PC-3 (cell line): ENCODE measurements at regions not wholly inside any gene's neighbourhood (a gene's known extent, or its start where the extent isn't known, plus 50 kb on each side); places are given as distances from the start of the nearest gene placed in this dataset.

ENCODE experiments used
- ATAC-seq: fragments of 200-7000 bp; cut with Tn5 transposase; 2 replicates; pipeline ENCODE4 v1.9.1; 2020; ENCODE audit warnings: mild to moderate bottlenecking, moderate library complexity
- BruUV-seq: library from RNA; stranded (reverse); fragments of 400-500 nt; replicated peaks from 2 replicates; lab custom pipeline; 2021; lab: Mats Ljungman, UMichigan
- CTCF ChIA-PET: fragments of 300-600 bp; sonication (Branson Sonifier 250); formaldehyde crosslinking; loops from one replicate; lab custom pipeline; 2022; ENCODE audit warnings: antibody characterized with exemption; lab: Charles Lee
- POLR2A ChIA-PET: fragments of 300-600 bp; sonication (Branson Sonifier 250); formaldehyde crosslinking; loops from one replicate; lab custom pipeline; 2022; ENCODE audit warnings: antibody characterized with exemption; ENCODE audit not compliant: unreplicated experiment; lab: Charles Lee
- DNase-seq: peaks from one replicate; pipeline ENCODE4 v3.0.0-alpha.2; 2015
- H2AFZ ChIP-seq: fragments of 300-600 bp; sonication (generic); 2 replicates; pipeline ENCODE4 v1.6.0; 2016; ENCODE audit warnings: antibody characterized with exemption, low read length
- H3F3A ChIP-seq: fragments of 300-600 bp; sonication (generic); one replicate; pipeline ENCODE4 v1.6.0; 2017; ENCODE audit warnings: antibody characterized with exemption, low read length, control low read depth, mild to moderate bottlenecking; ENCODE audit not compliant: unreplicated experiment
- H3K27ac ChIP-seq: fragments of 300-600 bp; sonication (generic); 2 replicates; pipeline ENCODE4 v1.5.1; 2016; ENCODE audit warnings: mild to moderate bottlenecking, low read length
- H3K27me3 ChIP-seq: fragments of 300-600 bp; sonication (generic); 2 replicates; pipeline ENCODE4 v1.6.1; 2016; ENCODE audit warnings: low read length, mixed read lengths
- H3K36me3 ChIP-seq: fragments of 300-600 bp; sonication (generic); 2 replicates; pipeline ENCODE4 v1.6.1; 2016; ENCODE audit warnings: low read depth, mixed run types, low read length, mixed read lengths
- H3K4me1 ChIP-seq: fragments of 300-600 bp; sonication (generic); 2 replicates; pipeline ENCODE4 v1.5.1; 2016; ENCODE audit warnings: low read length; ENCODE audit not compliant: insufficient read depth
- H3K4me2 ChIP-seq: fragments of 300-600 bp; sonication (generic); 2 replicates; pipeline ENCODE4 v1.6.0; 2016; ENCODE audit warnings: low read length
- H3K4me3 ChIP-seq: fragments of 300-600 bp; sonication (generic); 2 replicates; pipeline ENCODE4 v1.5.1; 2016; ENCODE audit warnings: mild to moderate bottlenecking, low read length, mixed read lengths
- H3K79me2 ChIP-seq: fragments of 300-600 bp; sonication (generic); 2 replicates; pipeline ENCODE4 v1.6.1; 2017; ENCODE audit warnings: low read length, mixed read lengths
- H3K9ac ChIP-seq: fragments of 300-600 bp; sonication (generic); 2 replicates; pipeline ENCODE4 v1.6.0; 2016; ENCODE audit warnings: mild to moderate bottlenecking, low read length
- H3K9me2 ChIP-seq: fragments of 300-600 bp; sonication (generic); replicated peaks from 2 replicates; pipeline ENCODE4 v1.6.1; 2016; ENCODE audit warnings: mixed run types, low read length, mixed read lengths
- H3K9me3 ChIP-seq: fragments of 300-600 bp; sonication (generic); 2 replicates; pipeline ENCODE4 v1.6.1; 2016; ENCODE audit warnings: low read length, mixed read lengths
- H4K20me1 ChIP-seq: fragments of 300-600 bp; sonication (generic); 2 replicates; pipeline ENCODE4 v1.6.1; 2016; ENCODE audit warnings: low read length, mixed read lengths
- CTCF ChIP-seq: fragments of 300-600 bp; sonication (generic); conservative IDR thresholded peaks from 2 replicates; pipeline ENCODE4 v1.5.1; 2017; ENCODE audit warnings: antibody characterized with exemption, low read depth, mild to moderate bottlenecking, low read length
- EZH2 ChIP-seq: fragments of 300-600 bp; sonication (generic); IDR thresholded peaks from one replicate; pipeline ENCODE4 v1.6.1; 2017; ENCODE audit warnings: antibody characterized with exemption, mild to moderate bottlenecking, low read length; ENCODE audit not compliant: unreplicated experiment
- EZH2phosphoT487 ChIP-seq: fragments of 300-600 bp; sonication (generic); IDR thresholded peaks from 2 replicates; pipeline ENCODE4 v1.6.1; 2018; ENCODE audit warnings: mild to moderate bottlenecking, antibody characterized with exemption, low read length, borderline replicate concordance
- intact Hi-C: fragments of 100-400 bp; cut with micrococcal nuclease; formaldehyde crosslinking; loops from 2 replicates; pipeline ENCODE4 v1.9.0; 2023

DNA sequence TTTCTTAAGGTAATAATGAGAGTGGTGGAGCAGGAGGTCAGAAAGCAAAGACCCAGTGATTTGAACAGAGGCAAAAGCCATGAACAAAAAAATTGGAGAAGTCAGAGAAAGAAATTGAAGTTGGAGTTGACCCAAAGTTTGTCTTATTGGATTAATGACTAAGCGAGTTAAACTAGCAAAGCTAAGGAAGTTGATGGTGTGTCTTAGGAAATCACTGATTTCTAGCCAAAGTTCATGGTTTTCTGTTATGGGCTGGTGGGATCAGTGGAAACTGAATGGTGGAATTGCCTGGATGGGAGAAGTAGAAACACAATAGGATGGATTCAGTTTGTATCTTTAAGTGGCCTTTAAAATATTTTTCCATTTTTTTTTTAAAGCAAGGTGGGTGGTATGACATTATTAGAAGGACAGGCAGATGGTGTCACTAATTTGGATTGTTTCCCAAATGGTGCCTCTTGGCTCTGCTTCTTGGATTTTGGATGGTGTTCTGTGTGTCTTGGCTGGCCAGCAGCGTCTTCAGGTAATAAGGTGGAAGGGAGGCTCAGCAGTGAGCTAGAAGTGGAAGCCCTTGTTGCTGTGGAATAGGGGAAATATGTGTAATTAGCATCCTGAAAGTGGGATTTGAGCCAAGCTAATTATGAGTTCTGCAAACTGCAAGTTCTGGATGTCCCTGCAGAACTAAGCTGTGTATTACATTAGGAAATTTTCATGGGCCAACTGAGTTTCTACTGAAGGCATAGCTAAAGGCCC is 302.9 kb downstream of the LMO7 start:
- Histone ChIP-seq H3K9ac (no peak overlapping the region), H3K36me3 (no peaks in the 10 kb centered on the region), H3K9me2 (no peaks in the 10 kb centered on the region), H3K9me3 (no peaks in the 10 kb centered on the region), H3K27ac (peak overlapping the region; percentile 45; the same call in 1 of the 2 replicates), H4K20me1 (no peaks in the 10 kb centered on the region), H3K4me3 (no peak overlapping the region), H3K79me2 (no peaks in the 10 kb centered on the region), H3F3A (peaks cover 3% of the 10 kb centered on the region), H2AFZ (no peak overlapping the region), H3K4me1 (peaks cover 38% of the 10 kb centered on the region), H3K27me3 (no peaks in the 10 kb centered on the region), H3K4me2 (peak overlapping the region; percentile 6)
- no TSS peak for BruUV-seq
- POLR2A ChIA-PET = no interaction called here
- TF ChIP-seq EZH2 (no peak), EZH2phosphoT487 (no peak), CTCF (no peak)
- intact Hi-C loops = loop anchor here (10.0 kb wide), 1 partner anchor 66 kb away; no protein-coding TSS in a partner anchor
- ATAC-seq (peak; percentile 63), DNase-seq (peak; percentile 80)
- CTCF ChIA-PET = no interaction called here

GRCh38 chr13:75936791-75937190 is 300.7 kb downstream of the LMO7 start:
- no peaks in the 10 kb centered on the region for H3K27me3 ChIP-seq
- no peak overlapping the region for H2AFZ ChIP-seq
- BruUV-seq = no TSS peak
- no peak overlapping the region for H3K4me3 ChIP-seq
- no peak overlapping the region for H3K9ac ChIP-seq
- H3K36me3 ChIP-seq = no peaks in the 10 kb centered on the region
- no peak for DNase-seq
- no peak for ATAC-seq
- H3K4me2 ChIP-seq = no peak overlapping the region
- H4K20me1 ChIP-seq = no peaks in the 10 kb centered on the region
- no peak for TF ChIP-seq EZH2phosphoT487
- TF ChIP-seq EZH2 = no peak
- TF ChIP-seq CTCF = no peak
- no peaks in the 10 kb centered on the region for H3K9me2 ChIP-seq
- H3K9me3 ChIP-seq = no peaks in the 10 kb centered on the region
- ChIA-PET CTCF (no interaction called here), POLR2A (no interaction called here)
- peaks cover 3% of the 10 kb centered on the region for H3F3A ChIP-seq
- no peaks in the 10 kb centered on the region for H3K79me2 ChIP-seq
- no peak overlapping the region for H3K27ac ChIP-seq
- peaks cover 38% of the 10 kb centered on the region for H3K4me1 ChIP-seq
- intact Hi-C loops = loop anchor here (10.0 kb wide), 1 partner anchor 68 kb away; no protein-coding TSS in a partner anchor

DNA sequence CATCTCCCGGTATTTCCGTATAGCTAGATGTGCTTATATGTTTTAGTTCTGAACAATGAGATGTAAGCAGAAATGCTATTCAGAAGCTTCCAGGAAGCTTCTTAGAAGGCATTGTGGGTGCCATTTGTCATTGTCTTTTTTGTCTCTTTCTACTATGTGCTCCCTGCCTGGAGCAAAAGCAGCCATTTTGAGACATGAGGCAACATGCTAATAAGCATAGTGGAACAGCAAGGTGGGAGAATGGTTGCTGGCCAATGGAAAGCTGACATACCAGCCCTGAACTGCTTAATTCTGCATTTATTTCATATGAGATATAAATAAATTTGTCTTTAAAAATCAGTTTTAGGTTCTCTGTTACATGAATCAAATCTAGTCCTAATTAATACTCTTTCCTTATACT is 299.7 kb downstream of the LMO7 start:
- H3K79me2 ChIP-seq = no peaks in the 10 kb centered on the region
- no peak for DNase-seq
- no peaks in the 10 kb centered on the region for H3K9me2 ChIP-seq
- CTCF ChIA-PET = no interaction called here
- POLR2A ChIA-PET = no interaction called here
- H4K20me1 ChIP-seq = no peaks in the 10 kb centered on the region
- intact Hi-C loops = loop anchor here (10.0 kb wide), 1 partner anchor 69 kb away; no protein-coding TSS in a partner anchor
- BruUV-seq = no TSS peak
- no peaks in the 10 kb centered on the region for H3K36me3 ChIP-seq
- H3F3A ChIP-seq = peaks cover 3% of the 10 kb centered on the region
- H3K4me2 ChIP-seq = peak overlapping the region; percentile 57; the same call in 1 of the 2 replicates
- no peak overlapping the region for H2AFZ ChIP-seq
- peak overlapping the region; percentile 22 for H3K27ac ChIP-seq
- TF ChIP-seq EZH2 (no peak), EZH2phosphoT487 (no peak), CTCF (no peak)
- H3K27me3 ChIP-seq = no peaks in the 10 kb centered on the region
- no peaks in the 10 kb centered on the region for H3K9me3 ChIP-seq
- no peak overlapping the region for H3K4me3 ChIP-seq
- no peak for ATAC-seq
- H3K4me1 ChIP-seq = peaks cover 38% of the 10 kb centered on the region
- no peak overlapping the region for H3K9ac ChIP-seq
